NB4 (cell line): ENCODE measurements at regions not wholly inside any gene's neighbourhood (a gene's known extent, or its start where the extent isn't known, plus 50 kb on each side); places are given as distances from the start of the nearest gene placed in this dataset.
"Not testable (repeated sequence)": the region's sequence is repeated elsewhere in the genome, so short reads cannot be mapped to it uniquely, and the experiment has no call there.

Experiments used
- DNase-seq: peaks from one replicate; pipeline ENCODE4 v3.0.0; 2010; ENCODE audit warnings: low read depth
- H3K4me3 ChIP-seq: one replicate; pipeline ENCODE4 v1.5.1; 2011; ENCODE audit warnings: mild to moderate bottlenecking, low read depth, low read length, moderate library complexity
- MYC ChIP-seq: IDR thresholded peaks from 2 replicates; pipeline ENCODE4 v1.6.1; 2011; ENCODE audit warnings: low read depth, low read length
- POLR2A ChIP-seq: IDR thresholded peaks from 2 replicates; pipeline ENCODE4 v1.6.1; 2011; ENCODE audit warnings: mild to moderate bottlenecking; ENCODE audit not compliant: insufficient read length; ENCODE audit errors: extremely low read depth
- TF ChIP-seq, protein P1 (sequence below): IDR thresholded peaks from one replicate; pipeline ENCODE4 v1.5.1; 2012; ENCODE audit warnings: low read depth, low read length
- TF ChIP-seq, protein P2 (sequence below): IDR thresholded peaks from 2 replicates; pipeline ENCODE4 v1.6.1; 2011; ENCODE audit warnings: low read depth, low read length

DNA sequence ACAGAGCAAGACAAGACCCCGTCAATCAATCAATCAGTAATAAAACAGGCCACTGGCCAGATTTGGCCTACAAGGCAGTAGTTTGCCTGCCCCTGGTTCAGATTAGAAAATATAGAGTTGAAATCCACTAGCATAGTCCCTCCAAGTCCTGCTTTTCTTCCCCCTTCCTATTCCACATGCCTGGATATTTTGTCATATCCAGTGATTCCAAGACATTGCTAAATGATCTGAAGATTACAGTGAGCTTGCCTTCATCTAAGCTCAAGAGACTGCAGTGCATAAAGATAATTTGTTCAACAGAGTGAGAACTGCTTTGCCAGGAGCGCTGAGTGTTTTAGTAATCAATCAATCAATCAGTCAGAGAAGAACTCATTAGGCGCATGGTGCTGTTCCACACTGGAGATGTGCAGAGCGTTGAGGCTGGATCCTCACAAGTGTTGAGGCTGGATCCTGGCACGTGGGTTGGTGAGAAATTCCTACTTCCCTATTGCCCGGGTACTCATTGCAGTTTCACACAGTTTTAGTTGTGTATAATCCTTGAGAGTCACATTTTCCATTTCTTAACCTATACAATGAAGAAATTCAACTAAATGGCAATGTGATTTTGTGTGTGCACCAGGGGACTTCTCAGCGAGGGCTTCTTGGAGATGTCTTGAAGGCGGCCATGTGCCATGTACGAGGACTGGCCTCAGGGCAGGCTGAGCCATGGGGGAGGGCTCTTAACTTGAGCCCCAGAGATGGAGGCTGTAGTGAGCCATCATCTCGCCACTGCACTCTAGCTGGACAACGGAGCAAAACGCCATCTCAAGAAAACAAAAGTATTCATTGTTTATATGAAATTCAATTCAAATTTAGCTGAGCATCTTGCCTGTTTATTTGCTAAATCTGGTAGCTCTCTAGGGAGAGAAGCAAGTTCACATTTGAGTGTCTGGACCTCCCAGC lies 76.3 kb downstream of the TOMM20 start:
- TF ChIP-seq POLR2A (no peak), MYC (no peak)
- TF ChIP-seq, protein P1, sequence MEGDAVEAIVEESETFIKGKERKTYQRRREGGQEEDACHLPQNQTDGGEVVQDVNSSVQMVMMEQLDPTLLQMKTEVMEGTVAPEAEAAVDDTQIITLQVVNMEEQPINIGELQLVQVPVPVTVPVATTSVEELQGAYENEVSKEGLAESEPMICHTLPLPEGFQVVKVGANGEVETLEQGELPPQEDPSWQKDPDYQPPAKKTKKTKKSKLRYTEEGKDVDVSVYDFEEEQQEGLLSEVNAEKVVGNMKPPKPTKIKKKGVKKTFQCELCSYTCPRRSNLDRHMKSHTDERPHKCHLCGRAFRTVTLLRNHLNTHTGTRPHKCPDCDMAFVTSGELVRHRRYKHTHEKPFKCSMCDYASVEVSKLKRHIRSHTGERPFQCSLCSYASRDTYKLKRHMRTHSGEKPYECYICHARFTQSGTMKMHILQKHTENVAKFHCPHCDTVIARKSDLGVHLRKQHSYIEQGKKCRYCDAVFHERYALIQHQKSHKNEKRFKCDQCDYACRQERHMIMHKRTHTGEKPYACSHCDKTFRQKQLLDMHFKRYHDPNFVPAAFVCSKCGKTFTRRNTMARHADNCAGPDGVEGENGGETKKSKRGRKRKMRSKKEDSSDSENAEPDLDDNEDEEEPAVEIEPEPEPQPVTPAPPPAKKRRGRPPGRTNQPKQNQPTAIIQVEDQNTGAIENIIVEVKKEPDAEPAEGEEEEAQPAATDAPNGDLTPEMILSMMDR = no peak
- TF ChIP-seq, protein P2, sequence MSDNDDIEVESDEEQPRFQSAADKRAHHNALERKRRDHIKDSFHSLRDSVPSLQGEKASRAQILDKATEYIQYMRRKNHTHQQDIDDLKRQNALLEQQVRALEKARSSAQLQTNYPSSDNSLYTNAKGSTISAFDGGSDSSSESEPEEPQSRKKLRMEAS = no peak
- DNase-seq = no peak
- no peak overlapping the region for H3K4me3 ChIP-seq

DNA sequence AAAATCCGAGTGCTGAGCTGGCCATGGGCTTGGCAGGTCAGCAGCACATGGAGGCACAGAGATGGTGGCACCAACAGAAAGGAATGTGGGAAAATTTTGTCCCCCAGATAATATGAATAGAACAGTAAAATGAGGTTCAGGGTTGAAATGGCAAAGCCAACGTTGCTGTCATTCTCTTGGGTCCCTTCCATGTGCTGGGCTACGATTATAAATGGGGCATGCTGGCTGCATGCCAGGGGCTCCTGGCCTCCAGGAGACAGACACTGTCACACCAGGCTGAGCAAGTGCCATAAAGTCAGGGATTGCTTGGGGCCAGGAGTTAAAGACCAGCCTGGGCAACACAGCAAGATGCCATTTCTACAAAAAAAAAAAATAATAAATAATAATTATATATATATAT lies 77.1 kb downstream of the TOMM20 start:
- TF ChIP-seq, protein P2 = no peak
- TF ChIP-seq POLR2A = no peak
- TF ChIP-seq, protein P1 = no peak
- TF ChIP-seq MYC = no peak
- no peak for DNase-seq
- H3K4me3 ChIP-seq = no peak overlapping the region

DNA sequence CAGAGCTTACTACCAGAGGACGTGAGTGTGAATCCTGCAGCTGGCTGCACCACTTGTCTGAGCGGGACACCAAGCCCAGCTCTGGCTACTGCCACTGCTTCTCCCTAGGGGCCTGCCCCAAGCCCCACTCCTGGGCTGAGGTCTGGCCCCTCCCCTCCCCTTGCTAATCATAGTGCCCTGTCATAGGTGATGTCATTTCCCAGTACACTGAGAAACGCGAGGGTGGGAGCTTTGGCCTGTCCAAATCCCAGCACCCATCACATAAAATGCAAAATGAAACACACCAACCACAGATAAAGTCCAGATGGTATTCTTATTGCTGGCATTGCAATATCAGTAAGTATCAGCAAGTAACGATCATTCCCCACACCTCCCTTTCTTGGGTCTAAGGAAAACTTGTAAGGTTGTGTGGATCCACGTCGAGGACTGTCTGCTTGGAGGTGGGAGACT lies 77.7 kb downstream of the TOMM20 start:
- H3K4me3 ChIP-seq = no peak overlapping the region
- DNase-seq = peak; percentile 75
- no peak for TF ChIP-seq POLR2A
- TF ChIP-seq, protein P2 = no peak
- TF ChIP-seq, protein P1 = no peak
- TF ChIP-seq MYC = no peak

DNA sequence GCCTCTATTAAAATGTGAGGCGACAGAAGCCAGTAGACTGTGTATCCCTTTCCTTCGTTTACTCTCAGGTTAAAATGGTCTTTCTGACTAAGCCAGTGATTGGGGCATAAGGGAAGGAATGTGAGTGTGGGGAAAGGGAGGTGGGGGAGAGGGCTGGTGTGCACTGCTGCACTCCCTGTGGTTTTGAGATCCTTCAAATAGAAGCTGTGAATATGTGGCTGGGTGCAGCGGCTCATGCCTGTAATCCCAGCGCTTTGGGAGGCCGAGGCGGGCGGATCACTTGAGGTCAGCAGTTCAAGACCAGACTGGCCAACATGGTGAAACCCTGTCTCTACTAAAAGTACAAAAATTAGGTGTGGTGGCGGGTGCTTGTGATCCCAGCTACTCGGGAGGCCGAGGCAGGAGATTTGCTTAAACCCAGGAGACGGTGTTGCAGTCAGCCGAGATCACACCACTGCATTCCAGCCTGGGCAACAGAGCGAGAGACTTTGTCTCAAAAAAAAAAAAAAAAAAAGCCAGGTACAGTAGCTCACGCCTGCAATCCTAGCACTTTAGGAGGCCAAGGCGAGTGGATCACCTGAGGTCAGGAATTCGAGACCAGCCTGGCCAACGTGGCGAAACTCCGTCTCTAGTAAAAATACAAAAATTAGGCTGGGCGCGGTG lies 78.8 kb downstream of the TOMM20 start:
- peak; percentile 71 for DNase-seq
- H3K4me3 ChIP-seq = not testable (repeated sequence)

DNA sequence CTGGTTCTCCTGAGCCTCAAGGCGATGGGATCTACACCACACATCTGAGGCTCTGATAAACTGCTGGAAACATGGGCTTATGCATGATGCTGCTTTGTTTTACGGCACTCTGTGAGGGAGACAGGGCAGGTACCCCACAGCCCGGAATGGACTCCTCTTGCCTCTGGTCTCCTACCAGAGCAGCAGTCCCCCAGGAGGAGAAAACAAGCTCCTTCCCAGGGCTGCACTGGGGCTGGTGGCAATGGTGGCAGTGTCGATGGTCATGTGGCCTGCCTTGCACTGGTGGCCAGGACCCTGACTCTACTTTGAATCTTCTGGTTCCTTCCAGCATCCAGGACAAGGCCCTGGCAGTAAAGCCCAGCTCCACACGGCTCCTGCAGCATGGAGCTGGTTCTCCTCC lies 79.4 kb downstream of the TOMM20 start:
- no peak for TF ChIP-seq MYC
- TF ChIP-seq, protein P1 = no peak
- TF ChIP-seq POLR2A = no peak
- TF ChIP-seq, protein P2 = no peak
- no peak overlapping the region for H3K4me3 ChIP-seq
- DNase-seq = no peak

DNA sequence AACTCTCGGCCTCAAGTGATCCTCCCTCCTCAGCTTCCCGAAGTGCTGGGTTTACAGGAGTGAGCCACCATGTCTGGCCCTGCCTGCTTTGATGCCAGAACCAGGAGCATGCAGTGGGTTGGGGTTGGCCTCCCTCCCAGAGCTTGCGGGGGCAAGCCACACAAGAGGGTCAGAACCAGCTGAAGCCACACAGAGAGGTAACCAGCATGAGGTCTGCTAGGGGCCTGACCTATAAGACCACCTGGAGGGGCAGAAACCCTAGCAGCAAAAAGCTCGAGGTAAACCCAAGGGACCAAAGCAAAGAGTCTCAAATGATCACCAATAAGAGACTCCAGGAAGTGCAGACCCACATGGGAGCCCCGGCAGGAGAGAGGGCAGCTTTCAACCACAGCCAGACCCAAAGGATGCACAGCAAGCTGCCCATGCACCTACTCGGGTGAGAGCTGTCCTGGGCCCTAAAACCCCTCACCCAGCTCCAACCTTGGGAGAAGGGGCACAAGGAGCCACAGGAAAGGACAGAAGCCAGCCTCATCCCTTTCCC lies 81.2 kb downstream of the TOMM20 start:
- H3K4me3 ChIP-seq = no peak overlapping the region
- TF ChIP-seq, protein P2 = no peak
- TF ChIP-seq, protein P1 = no peak
- TF ChIP-seq POLR2A (no peak), MYC (no peak)
- DNase-seq = no peak
